Islet of Langerhans (tissue), 1 donor: ENCODE measurements at regions not wholly inside any gene's neighbourhood (a gene's known extent, or its start where the extent isn't known, plus 50 kb on each side); places are given as distances from the start of the nearest gene placed in this dataset.

Experiments
- FAIRE-seq: peaks from one replicate; lab custom pipeline; 2011; peaks lifted over from hg19 to GRCh38; lab: Jason Lieb, UNC

DNA sequence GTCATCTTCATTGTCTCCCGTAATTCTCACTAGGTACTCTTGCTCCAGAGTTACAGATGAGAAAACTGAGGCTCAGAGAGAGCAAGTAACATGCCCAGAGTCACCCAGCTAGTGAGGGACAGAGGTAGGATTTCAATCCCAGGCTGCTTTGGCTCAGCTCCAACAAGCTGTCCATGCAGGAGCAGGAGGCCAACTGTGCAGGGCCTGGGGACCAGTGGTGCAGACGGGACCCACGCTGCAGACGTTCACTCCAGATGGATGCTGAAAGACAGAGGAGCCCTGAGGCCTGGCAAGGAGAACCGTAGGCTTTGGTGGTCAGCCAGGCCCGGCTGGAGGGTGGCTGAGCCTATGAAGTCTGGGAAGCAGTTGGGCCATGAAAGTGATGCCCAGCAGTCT, 102.6 kb downstream of the MCFD2 start:
- FAIRE-seq: no peak
